Omental fat pad (tissue), 3 donors: ENCODE measurements at regions not wholly inside any gene's neighbourhood (a gene's known extent, or its start where the extent isn't known, plus 50 kb on each side); places are given as distances from the start of the nearest gene placed in this dataset.

ENCODE experiments used
- ATAC-seq: fragments of 150-250 bp; one replicate; pipeline ENCODE4 v1.9.1; 2016; ENCODE audit warnings: mild to moderate bottlenecking, moderate library complexity; ENCODE audit not compliant: low FRiP score
- DNase-seq: peaks from one replicate; pipeline ENCODE4 v3.0.0-alpha.2; 2019; ENCODE audit warnings: low spot score
- CTCF ChIP-seq, 3 donors: fragments of 450-650 bp; IDR thresholded peaks; one replicate each; pipeline ENCODE4 v1.5.1; 2016 to 2017; ENCODE audit warnings: antibody characterized with exemption in 3 of 3, mild to moderate bottlenecking in 3 of 3, moderate library complexity in 2 of 3

GRCh38 chr1:63129855-63130254, 192.5 kb upstream of the FOXD3 start:
- ATAC-seq, result no peak
- DNase-seq, result no peak
- no peak for TF ChIP-seq CTCF (IDR thresholded peaks at IDR 0.05)

GRCh38 chr1:63134501-63135173, 187.7 kb upstream of the FOXD3 start:
- DNase-seq (no peak), ATAC-seq (no peak)
- TF ChIP-seq CTCF (IDR thresholded peaks at IDR 0.05), result no peak

DNA sequence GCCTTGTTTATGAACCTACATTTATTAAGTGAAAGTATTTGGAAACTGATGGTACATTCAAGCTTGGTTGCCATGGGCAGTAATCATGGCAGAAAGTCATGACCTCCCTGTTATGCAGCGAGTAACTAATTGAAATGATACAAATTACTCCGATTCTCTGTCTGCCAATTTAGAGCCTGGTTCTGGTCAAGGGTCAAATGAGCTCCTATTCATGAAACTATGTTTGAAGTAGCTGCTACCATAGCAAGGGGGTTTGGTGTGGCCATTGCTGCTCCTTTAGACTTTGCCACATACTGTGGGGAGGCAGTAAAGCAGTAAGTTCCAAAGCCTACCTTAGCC, 187.2 kb upstream of the FOXD3 start:
- no peak for TF ChIP-seq CTCF (IDR thresholded peaks at IDR 0.05)
- ATAC-seq (no peak), DNase-seq (no peak)

- DNase-seq (no peak), ATAC-seq (no peak)
- TF ChIP-seq CTCF (IDR thresholded peaks at IDR 0.05), result no peak
Observed at GRCh38 chr1:63135801-63136200, 186.6 kb upstream of the FOXD3 start.

GRCh38 chr1:63142001-63142400, 180.4 kb upstream of the FOXD3 start:
- no peak for TF ChIP-seq CTCF (IDR thresholded peaks at IDR 0.05)
- DNase-seq (no peak), ATAC-seq (no peak)

GRCh38 chr1:63143482-63143881, 178.9 kb upstream of the FOXD3 start:
- ATAC-seq (no peak), DNase-seq (no peak)
- no peak for TF ChIP-seq CTCF (IDR thresholded peaks at IDR 0.05)

- DNase-seq, result no peak
- no peak for ATAC-seq
Observed at GRCh38 chr1:63147783-63148182, 174.6 kb upstream of the FOXD3 start.

More at GRCh38 chr1:63147783-63148182, 174.6 kb upstream of the FOXD3 start:
- TF ChIP-seq CTCF (IDR thresholded peaks at IDR 0.05), result no peak
